ENCODE measurements at regions not wholly inside any gene's neighbourhood (a gene's known extent, or its start where the extent isn't known, plus 50 kb on each side); places are given as distances from the start of the nearest gene placed in this dataset.

DNA sequence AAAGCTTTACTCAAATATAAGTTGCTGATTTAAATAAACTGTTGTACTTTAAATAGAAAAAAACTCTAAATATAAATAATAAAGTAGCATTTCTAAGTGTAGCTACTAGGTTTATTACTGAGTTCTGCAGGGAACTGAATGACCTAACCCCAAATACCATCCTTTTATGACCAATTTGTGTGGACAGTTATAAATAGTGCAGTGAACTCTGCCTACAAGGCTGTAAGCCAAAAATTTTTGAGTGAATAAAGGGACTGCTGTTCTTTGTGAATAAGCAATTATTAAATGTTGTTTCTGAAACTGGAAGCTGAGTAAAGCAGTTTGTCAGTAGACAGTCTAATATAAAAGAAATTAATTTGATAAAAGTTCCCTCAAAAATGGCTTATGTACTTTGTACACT is 90.8 kb upstream of the ELOVL5 start:
- Histone ChIP-seq H3K36me3 (ENCODE audit: control insufficient read depth in 4 of 4, insufficient read depth in 4 of 4, low read length in 4 of 4) (no peaks in the 10 kb centered on the region), H3K9ac (ENCODE audit: insufficient read depth in 1 of 2, low read length in 2 of 2) (no peak overlapping the region), H3K27me3 (ENCODE audit: control insufficient read depth in 3 of 3, insufficient read depth in 3 of 3, low read length in 2 of 3) (no peaks in the 10 kb centered on the region), H3K9me3 (ENCODE audit: control insufficient read depth in 4 of 4, insufficient read depth in 3 of 4, low read length in 3 of 4) (no peaks in the 10 kb centered on the region), H3K4me3 (no peak overlapping the region), H3K4me1 (ENCODE audit: control insufficient read depth in 5 of 5, insufficient read depth in 5 of 5, low read length in 5 of 5) (peaks cover 0 to 10% (median 0%) of the 10 kb centered on the region in 5 donors), H3K27ac (ENCODE audit: low read depth in 1 of 2, low read length in 1 of 2) (no peak overlapping the region)
- ATAC-seq (ENCODE audit: insufficient read depth, low FRiP score) (no peak), DNase-seq (peak in 2 of 3 donors; percentile 11 to 39)
- TF ChIP-seq, protein P1, sequence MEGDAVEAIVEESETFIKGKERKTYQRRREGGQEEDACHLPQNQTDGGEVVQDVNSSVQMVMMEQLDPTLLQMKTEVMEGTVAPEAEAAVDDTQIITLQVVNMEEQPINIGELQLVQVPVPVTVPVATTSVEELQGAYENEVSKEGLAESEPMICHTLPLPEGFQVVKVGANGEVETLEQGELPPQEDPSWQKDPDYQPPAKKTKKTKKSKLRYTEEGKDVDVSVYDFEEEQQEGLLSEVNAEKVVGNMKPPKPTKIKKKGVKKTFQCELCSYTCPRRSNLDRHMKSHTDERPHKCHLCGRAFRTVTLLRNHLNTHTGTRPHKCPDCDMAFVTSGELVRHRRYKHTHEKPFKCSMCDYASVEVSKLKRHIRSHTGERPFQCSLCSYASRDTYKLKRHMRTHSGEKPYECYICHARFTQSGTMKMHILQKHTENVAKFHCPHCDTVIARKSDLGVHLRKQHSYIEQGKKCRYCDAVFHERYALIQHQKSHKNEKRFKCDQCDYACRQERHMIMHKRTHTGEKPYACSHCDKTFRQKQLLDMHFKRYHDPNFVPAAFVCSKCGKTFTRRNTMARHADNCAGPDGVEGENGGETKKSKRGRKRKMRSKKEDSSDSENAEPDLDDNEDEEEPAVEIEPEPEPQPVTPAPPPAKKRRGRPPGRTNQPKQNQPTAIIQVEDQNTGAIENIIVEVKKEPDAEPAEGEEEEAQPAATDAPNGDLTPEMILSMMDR (IDR thresholded peaks at IDR 0.05; ENCODE audit: control extremely low read depth, extremely low read depth), result no peak

DNA sequence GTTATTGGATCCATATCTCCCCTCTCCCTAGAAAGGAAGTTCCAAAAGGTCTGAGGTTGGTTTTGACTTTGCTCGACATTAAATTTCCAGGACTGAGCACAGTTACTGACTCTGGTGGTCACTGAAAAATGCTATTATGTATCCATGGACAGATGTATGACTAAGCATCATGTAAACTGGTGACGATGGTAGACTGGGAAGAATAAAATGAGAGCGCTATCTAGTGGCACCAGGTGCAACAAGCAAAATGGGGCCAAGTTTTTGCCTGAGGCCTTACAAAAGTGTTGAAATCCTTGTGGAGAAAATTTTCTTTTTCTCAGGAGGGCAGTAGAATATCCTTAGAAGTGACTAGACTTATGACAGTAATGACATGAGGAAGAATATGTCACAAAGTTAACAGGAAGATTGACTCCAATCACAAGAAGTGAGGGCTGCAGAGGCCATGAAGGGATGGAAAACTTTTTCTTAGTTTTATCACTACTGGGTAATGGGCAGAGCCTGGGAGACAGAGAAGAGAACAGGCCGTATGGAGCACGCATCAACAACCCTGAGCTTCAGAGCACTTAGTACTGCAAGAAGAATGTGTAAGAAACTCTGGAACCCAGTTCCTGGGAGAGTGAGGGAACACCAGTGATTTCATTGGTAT is 88.9 kb upstream of the ELOVL5 start:
- ATAC-seq (ENCODE audit: insufficient read depth, low FRiP score), result peak; percentile 39
- no peaks in the 10 kb centered on the region for H3K9me3 ChIP-seq (ENCODE audit: control insufficient read depth in 4 of 4, insufficient read depth in 3 of 4, low read length in 3 of 4)
- no peaks in the 10 kb centered on the region for H3K27me3 ChIP-seq (ENCODE audit: control insufficient read depth in 3 of 3, insufficient read depth in 3 of 3, low read length in 2 of 3)
- H3K9ac ChIP-seq (ENCODE audit: insufficient read depth in 1 of 2, low read length in 2 of 2), result no peak overlapping the region
- DNase-seq, result peak; percentile 20 to 63 (median 60)
- no peak overlapping the region for H3K27ac ChIP-seq (ENCODE audit: low read depth in 1 of 2, low read length in 1 of 2)
- TF ChIP-seq, protein P1 (IDR thresholded peaks at IDR 0.05; ENCODE audit: control extremely low read depth, extremely low read depth), result peak; percentile 32
- no peaks in the 10 kb centered on the region for H3K36me3 ChIP-seq (ENCODE audit: control insufficient read depth in 4 of 4, insufficient read depth in 4 of 4, low read length in 4 of 4)
- H3K4me1 ChIP-seq (ENCODE audit: control insufficient read depth in 5 of 5, insufficient read depth in 5 of 5, low read length in 5 of 5), result peaks cover 0 to 10% (median 0%) of the 10 kb centered on the region in 5 donors
- no peak overlapping the region for H3K4me3 ChIP-seq
- 57 to 59% methylated on average over 5 of the region's 5 CpGs for WGBS, 2 donors

DNA sequence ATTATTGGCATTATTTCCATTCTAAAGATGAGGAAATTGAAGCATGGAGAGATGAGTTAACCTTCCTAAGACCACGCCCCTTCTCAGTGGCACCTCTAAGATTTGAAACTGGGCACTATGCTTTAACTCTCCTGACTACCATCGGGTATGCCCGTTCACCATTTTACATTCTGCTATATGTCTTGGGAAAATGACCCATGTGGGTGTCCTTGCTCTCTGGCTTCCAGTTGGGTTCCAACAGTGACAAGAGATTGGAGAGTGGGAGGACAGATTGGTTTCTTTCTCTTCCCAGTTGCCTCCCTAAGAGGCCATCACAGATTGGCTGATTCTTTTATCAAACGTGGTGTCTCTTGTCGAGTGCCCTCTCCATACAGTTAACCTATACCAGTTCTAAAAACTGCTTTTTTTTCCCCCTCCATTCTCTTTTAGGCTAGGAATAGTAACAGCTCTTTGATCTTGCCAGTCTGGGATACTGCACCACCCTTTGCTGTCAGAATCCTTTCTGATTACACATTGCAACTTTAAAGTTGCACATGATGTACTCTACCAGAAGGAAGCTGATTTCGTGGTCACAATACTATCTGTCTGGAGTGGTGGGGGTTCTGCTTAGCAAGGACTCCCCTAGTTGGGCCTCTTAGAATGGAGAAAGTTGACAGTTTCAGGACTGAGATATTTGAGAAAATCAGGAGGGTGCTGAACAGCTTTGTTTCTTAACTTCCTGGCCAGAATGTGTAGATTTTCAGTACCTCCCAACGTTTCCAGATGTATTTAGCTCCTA is 88.0 kb upstream of the ELOVL5 start:
- no peak overlapping the region for H3K4me3 ChIP-seq
- no peak for ATAC-seq (ENCODE audit: insufficient read depth, low FRiP score)
- no peak for DNase-seq
- no peak overlapping the region for H3K27ac ChIP-seq (ENCODE audit: low read depth in 1 of 2, low read length in 1 of 2)
- WGBS, 2 donors, result 69 to 71% methylated on average over 7 of the region's 7 CpGs
- no peaks in the 10 kb centered on the region for H3K27me3 ChIP-seq (ENCODE audit: control insufficient read depth in 3 of 3, insufficient read depth in 3 of 3, low read length in 2 of 3)
- H3K36me3 ChIP-seq (ENCODE audit: control insufficient read depth in 4 of 4, insufficient read depth in 4 of 4, low read length in 4 of 4), result no peaks in the 10 kb centered on the region
- TF ChIP-seq, protein P1 (IDR thresholded peaks at IDR 0.05; ENCODE audit: control extremely low read depth, extremely low read depth), result no peak
- no peaks in the 10 kb centered on the region for H3K9me3 ChIP-seq (ENCODE audit: control insufficient read depth in 4 of 4, insufficient read depth in 3 of 4, low read length in 3 of 4)
- no peak overlapping the region for H3K9ac ChIP-seq (ENCODE audit: insufficient read depth in 1 of 2, low read length in 2 of 2)
- H3K4me1 ChIP-seq (ENCODE audit: control insufficient read depth in 5 of 5, insufficient read depth in 5 of 5, low read length in 5 of 5), result peaks cover 0 to 10% (median 0%) of the 10 kb centered on the region in 5 donors
